ENCODE measurements at regions not wholly inside any gene's neighbourhood (a gene's known extent, or its start where the extent isn't known, plus 50 kb on each side); places are given as distances from the start of the nearest gene placed in this dataset.

DNA sequence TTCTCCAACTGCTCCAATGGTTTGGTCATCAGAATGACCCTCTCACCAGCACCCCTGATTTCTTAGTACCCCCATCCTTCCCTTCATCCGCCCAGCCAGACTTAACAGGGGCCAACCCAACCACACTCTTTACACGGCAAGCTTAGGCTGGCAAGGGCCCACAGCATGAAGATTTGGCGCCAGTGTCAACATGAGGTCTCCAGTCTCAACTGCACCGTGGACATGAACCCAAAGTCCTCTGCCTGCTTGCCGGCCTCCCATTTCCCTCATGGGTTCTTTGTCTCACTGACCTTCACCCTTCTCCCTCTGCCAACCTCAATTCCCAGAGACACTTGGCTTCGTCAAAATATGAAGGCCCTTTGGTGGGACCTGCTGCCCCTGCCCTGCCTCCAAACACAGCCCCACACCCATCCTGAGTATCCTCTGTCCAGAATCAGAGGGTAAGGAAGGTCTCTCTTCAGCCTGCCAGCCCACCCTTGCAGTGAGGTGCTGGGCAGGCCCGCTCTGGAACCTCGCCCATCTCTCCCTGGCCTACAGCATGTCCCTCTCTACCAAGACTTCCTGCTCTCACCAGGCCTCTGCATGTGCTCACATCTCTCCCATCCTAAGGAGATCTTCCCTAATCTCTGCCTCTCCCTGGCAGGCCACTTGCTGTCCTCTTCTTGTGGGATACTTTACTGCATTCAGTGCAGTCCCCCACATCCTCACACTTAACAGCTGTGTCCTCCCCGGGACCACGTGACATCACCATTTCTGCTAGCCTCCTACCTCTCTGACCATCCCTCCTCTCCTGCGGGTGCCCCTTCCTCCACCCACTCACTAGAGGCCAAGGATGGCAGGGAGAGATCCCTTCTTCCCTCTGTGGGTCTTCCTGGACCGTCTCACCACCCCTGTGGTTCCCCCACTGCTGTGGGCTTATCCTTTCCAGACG is 91.7 kb upstream of the ZMIZ1 start:
- DNase-seq, result no peak

DNA sequence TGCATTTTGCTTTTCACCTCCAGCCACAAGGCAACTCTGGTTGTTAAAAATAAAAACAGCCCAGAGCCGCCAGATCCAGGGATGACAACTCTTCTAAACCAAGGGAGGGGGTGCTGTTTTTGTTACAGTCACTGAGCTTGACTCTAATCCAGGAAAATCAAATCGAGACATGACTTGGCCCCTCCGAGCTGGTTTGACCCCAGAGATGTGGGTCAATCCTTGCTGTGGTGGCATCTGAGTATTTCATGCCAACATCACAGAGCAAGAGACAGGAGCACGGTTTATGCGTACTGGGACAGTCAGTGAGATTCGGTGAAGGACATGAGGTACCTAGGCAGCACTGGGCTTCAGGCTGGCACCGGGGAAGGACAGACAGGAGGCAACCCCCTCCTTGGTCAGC is 88.8 kb upstream of the ZMIZ1 start:
- DNase-seq, result no peak

DNA sequence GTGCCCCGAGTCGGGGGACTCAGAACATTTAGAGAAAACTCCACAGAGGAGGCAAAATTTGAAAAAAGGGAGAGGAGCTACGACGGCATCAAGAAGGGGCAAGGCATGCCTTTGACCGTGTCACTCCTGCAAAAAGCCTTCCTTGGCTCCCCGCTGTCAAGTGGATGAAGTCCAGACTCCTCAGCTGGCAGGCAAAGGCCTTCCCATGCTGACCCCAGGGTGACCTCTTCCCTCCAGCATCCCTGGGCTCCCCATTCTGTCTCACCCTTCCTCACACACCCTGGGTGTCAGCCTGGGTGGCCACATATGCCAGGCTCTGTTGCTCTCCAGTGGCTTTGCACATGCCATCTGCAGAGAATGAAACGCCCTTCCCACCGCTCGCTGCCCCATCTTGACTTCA is 88.4 kb upstream of the ZMIZ1 start:
- no peak for DNase-seq

DNA sequence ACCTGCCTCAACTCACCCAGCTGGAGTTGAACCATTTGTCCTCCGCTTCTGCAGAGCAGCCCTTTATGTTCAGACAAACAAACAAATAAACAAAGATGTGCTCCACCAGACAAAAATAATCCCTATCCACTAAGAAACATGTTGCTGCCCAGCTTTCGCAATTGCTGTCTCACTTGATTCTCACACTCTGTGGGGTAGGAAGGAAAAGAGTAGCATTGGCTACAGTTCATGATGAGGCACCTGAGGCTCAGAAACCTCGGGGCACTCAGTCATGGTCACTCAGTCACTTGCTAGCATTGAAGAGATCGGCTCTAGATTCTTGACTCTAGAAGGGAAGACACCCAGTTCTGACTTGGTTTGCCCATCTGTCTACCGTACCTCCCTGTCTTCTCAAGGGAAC is 88.0 kb upstream of the ZMIZ1 start:
- DNase-seq, result no peak

DNA sequence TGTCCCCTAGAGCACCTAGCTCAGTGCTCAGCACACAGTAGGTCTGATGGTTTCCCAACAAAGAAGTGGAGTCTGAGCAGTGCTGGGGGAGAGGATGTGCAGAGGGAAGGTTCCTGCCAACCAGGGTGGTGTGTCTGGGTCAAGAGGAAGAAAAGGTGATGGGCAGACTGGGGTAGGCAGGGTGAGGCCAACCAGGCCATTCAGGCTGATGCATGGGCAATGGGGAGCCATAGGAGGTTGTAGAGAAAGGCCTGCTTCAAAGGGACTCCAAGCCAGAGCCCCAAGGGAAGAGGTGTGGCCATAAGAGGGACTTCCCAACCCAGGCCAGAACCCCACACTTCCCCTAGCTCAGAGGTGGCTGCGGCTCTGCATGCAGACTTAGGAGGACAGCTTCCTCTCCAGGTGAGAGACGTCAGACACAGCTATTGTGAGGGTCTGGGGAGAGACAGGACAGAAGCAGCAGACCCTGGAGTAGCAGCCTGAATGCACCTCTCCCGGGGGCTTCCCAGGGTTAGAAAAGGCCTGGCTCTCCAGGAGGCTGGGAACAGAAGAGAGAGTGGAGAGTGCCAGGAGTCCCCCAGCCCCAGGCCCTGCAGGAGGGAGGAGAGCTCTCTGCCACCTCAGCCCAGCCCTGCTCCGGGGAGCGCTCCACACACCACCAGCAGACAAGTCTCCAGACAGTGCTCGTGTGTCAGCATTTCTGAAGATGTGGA is 87.4 kb upstream of the ZMIZ1 start:
- no peak for DNase-seq

DNA sequence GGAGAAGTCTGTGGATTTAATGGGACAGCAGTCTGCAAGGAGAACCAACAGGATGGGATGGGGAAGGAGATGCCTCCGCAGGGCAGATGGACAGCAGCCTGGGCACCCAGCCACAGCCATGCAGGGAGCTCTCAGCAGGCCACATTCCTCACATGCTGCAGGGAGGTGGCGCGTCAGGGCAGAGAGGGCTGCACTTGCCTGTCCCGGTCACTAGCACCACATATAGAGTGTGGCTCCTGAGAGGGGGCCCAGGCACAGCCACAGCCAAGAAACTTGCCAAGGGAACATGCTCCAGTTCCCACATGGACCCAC is 86.8 kb upstream of the ZMIZ1 start:
- DNase-seq, result no peak

DNA sequence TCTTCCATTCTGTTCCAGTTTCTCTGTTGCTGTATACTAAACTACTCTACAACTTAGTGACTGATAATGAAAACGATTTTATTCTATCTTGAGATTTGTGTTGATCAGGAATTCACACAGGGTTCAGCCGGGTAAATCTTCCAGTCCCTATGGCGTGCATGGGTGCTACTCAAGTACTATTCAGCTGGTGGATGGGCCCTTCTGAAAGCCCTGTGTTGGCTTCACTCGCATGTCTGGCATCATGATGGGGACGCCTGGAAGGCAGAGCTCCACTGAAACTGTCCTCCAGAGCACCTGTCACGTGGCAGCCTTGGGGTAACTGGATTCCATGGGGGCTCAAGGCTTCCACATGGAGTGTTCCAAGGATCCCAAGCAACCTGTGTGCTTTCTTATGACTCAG is 86.0 kb upstream of the ZMIZ1 start:
- no peak for DNase-seq

DNA sequence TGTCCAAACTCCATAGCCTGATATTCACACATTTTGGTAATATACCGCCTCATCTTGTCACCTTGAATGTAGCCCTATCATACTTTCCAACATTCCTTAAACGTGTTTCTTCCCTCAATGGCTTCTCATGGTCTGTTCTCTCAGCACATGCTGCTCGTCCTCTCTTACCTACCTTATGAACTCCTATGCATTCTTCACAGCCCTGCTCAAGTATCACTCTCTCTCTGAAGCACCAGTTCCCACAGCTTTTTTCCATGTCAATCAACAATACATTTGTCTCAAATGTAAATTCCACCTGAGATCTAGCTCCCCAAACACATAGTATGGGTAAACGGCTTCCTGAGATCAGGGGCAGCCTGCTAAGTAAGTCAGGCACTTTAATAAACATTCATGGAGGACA is 85.2 kb upstream of the ZMIZ1 start:
- DNase-seq, result no peak

DNA sequence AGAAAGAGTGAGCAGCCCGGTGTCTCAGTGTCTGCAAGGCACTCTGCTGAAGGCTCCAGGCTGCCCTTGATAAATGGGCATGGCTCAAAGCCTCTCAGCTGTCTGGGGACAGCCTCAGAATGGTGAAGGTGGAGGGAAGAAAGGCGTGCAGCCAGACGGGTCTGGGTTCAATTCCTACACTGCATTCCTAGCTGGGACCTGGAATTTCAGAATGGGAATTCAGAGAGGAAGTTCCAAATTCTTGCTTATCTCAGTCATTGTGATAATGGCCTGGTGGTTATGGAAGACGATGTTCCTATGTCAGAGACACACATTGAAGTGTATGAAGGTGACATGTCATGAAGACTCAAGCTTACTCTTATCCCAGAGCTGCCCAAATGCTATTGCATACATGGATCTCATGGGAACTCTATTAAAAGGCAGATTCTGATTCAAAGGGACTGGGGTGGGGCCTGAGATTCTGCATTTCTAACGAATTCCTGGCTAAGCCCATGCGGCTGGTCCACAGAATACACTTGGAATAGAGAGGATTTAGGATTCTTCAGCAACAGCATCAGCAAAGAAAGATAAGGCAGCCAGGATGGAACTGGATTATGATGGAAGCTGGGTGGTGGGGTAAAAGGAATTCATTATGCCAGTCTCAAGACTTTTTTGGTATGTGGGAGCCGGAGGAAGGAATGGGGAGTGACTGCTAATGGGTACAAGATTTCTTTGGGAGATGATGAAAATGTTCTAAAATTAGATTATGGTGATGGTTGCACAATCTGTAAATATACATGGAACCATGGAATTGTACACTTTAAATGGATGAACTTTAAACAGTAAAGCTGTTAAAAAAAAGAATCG is 82.6 kb upstream of the ZMIZ1 start:
- DNase-seq, result no peak

DNA sequence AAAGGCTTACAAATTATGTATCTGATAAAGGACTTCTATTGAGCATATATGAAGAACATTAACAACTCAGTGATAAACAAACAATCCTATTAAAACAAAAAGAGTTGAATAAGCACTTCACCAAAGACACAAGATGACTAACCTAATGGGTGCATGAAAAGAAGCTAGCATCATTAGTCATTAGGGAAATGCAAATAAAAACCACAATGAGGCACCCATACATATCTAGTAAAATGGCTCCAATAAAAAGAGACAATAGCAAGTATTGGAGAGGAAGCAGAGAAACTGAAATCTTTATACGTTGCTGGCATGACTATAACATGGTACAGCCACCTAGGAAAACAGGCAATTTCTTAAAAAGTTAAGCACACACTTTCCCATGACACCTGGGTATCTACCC is 77.6 kb upstream of the ZMIZ1 start:
- no peak for DNase-seq

DNA sequence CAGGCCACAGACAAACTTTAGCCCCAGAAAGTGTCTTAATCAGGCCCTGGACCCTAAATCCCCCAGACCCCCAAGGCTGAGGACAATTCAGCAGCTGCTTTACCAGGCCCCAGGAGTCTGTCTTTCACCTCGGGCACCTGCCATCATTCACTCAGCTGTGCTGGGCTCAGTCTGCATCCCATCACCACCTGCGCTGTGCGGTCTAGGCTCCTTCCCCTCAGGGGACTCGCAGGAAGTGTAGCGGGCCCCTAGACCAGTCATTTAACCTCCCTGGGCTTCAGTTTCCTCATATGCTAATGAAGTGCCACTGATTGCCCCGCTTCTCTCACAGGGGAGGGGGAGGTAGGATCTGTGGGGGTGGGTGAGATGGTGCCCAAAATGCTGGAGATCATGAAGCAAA is 76.4 kb upstream of the ZMIZ1 start:
- DNase-seq, result no peak

DNA sequence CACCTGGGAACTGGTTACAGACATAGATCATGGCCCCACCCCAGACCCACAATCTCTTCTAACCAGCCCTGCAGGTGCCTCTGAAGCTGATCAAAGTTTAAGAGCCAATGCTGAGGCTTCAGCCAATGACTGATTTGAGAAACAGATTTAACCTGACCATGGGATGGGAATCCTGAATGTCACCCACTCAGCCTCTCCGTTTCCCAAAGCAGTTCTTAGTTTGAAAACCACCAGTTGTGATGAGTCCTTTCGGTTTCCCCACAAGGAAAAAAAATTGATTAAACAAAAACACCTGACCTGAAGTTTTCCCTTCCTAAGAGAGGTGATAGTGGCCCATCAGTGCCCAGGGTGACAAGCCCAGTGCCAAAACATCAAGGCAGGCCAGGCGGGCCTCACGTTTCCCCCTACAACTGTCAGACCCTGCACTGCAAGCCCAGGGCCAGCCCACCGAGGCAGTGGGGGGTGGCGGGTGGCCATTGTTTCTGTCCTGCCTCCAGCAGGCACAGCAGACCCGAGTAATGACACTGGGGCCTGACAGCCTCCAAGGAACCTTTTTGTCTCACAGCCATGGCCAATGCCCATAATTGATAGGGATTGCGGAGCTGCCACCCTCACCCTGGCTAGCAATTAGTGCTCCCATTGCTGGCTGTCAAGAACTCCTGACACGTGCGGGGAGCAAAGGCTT is 75.4 kb upstream of the ZMIZ1 start:
- DNase-seq, result no peak

DNA sequence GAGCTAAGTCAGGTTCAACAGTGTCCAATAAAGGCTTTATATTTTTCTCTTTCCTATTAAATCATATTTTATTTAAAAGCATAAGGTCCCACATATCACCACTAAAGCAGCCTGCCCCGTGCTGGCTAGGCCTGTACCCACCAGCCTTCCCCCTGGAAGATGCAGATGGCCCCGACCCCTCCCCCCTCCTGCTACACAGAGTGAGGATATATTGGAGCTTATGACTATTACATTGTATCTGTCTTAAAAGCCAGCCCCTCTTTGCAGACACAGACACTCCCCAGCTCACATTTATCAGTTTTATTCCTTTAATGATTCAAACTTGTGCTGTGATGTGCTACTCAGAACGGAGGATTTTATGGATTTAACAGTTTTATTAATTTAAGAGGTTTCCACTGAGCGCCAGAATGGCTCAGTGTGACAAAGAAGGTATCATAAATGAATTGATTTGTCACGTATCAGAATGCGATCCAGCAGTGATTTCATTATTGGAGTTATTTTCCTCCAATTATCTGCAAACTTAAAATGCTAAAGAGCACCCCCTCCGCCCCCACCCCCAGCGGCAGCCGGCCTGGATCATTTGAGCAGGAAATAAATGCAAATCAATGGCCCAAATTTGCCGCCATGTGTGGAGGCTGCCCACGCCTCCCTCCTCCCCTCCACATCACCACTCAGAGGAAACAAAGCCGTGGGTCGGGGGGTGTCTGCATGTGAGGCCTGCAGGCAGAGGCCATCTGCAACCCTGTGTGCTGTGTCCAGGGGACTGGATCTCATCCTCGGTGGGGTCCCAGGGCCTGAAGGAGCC is 72.6 kb upstream of the ZMIZ1 start:
- DNase-seq, result no peak

DNA sequence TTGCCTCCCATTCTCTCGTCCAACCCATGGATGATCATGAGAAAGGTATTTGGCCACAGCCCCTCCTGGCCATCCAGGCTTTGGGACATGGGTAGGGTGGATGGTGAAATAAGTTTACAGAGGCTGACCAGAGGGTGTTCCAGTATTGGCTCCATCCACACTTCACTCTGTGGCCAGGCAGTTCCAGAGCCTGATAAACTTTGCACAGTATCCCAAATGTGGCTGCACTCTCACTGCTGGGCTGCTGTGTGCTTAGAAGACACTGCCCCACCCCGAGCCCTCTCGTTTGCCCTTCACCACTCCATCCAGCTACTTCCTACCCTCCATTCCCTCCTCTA is 72.0 kb upstream of the ZMIZ1 start:
- DNase-seq, result no peak

DNA sequence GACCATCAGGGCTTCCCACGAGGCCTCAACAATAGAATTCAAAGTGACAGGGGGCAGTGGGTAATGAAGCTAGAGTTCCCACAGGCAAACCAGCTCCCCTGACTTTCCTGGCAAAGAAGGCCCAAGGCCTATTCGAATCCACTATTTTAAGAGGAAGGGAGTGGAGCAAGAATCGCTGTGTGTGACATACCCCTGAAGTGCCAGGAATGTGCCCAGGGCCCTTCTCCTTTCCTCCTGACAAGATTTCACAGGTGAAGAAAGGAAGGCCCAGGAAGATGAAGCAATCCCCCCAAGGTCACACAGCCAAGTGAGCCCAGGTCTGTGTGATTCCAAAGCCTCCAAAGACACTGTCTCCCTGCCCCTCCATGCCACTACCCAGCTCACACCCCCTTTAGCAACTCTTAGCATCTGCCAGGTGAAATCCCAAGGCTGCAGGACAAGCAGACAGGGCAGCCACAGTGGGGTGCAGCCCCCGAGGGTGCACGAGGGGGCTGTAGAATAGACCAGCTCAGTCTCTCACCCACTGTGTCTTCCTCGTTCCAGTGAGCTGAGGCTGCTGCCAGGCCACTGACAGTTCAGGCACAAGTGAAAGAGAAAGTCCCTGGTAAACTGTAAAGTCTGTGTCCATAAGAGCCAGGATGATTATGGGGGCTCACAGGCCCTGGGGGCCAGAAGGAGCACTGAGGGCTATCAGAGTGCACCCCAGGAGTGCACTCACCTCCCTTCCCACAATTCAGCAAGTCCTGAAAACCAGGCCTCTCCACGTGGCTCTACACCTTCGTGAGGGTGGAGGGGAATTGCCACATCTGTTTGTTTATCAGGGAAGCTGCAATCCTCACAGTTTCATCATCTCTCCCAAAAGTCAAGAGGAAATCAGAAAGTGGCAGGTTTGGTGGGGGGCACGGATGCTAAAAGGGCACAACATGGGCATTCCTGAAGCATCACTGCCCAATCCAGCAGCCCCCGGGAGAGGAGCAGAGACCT is 70.8 kb upstream of the ZMIZ1 start:
- DNase-seq, result no peak

DNA sequence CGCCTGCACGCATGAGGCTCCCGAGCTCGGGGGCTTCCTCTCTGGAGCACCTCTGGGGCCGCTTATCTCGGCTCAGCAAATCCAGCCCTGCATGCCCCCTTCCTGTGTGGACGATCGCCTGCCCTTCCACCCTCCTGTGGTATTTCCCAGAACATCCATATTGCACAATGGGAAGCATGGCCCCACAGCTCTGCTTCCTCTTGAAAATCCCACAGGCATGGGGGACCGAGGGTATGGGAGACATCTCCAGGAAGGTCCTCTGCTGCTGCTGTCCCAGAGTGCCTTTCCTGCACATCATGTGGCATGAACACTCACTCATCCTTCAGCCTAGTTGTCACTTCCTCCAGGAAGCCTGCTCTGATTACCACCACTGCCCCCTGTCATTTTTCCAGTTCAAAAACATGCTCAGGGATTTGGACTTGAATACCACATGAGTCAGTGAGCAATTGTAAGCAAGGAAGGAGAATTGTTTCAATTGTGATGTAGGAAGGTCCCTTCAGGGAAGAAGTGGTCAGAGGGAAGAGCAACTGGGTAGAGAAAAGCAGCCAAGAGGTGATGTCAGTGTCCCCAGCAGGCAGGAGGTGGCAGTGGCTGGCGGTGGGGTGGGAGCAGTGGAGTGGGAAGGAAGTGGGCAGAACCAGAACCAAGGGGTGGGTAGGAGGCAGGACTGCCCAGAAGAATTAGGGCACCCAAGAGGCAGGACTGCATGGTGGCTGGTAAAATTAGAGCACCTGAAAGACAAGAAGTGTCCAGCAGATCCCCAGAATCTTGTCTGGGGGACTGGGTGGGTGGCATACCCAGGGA is 67.5 kb upstream of the ZMIZ1 start:
- DNase-seq, result no peak

DNA sequence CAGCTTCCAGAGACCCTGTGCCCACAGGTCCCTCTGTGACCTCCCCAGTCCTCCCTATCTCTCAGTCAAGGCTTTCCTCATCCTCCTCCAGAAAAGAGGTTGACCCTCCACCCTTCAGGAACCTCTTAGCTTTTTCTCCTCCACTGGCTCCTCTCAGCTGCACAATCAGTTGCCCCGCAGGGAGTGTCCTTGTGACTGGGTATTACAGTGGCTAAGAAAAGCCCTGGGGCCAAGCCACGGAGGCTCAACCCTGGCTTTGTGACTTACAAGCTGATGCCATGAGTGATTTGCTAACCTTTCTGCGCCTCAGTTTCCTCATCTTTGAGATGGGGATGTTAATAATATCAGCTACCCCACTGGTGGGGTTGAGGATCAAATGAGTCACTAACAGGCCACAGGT is 66.4 kb upstream of the ZMIZ1 start:
- no peak for DNase-seq

DNA sequence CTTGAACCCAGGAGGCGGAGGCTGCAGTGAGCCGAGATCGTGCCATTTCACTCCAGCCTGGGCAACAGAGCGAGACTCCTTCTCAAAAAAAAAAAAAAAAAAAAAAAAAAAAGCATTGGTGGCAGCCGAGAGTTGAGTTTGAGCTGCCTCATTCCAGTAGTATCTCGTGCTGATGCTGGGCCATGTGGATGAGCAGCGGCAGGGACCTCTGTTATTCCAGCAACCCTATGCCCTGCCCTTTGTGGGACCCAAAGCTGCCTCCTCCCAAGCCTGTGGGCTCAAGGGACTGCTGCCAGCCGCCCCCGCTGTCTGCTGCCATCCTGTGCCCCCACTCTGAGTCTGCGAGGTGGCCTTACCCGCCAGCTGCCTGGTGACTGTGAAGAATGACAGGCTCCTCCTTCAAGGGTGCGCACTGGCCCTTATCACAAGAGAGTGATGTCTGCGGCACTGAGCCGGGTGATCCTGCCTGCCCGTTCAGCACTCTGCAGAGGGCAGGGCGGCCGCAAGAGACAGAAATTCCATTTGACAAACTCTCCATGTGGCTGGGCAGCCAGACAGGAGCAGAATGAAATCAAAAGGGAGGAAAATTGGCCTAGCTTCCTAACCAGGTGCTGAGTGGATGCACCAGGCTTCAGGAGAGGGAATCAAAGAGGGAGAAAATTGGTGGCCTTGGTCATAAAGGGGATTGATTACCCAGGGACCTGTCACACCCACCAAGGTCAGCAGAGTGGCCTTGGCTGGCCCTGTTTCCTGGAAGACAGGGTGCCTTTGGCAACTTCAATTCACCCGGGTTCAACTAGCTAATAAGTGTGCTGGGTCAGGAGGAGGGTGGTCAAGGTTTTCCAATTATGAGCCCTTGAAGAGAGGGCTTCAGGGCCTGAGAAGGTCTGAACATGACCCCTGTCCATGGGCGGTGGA is 65.3 kb upstream of the ZMIZ1 start:
- DNase-seq, result no peak

DNA sequence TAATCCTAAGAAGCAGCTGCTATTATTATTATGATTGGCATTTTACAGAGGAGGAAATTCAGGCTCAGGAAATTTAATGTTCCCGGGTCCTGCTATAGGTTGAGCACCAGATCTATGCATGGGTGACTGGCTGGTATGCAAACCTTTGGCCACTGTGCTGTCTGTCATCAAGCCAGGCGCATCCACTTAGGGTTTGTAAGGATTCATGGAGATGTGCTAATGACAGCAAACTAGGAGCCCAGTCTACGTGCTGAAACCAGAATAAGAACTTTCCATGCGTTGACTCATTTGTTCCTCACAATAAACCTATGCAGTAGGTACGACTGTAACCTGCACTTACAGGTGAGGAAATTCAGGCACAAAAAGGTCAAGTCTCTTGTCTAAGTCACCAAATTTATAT is 64.5 kb upstream of the ZMIZ1 start:
- DNase-seq, result no peak
